ENCODE measurements at regions not wholly inside any gene's neighbourhood (a gene's known extent, or its start where the extent isn't known, plus 50 kb on each side); places are given as distances from the start of the nearest gene placed in this dataset.

- H3K4me3 ChIP-seq (ENCODE audit: control insufficient read depth, low read depth, low read length): no peak overlapping the region
- TF ChIP-seq CTCF (conservative IDR thresholded peaks at IDR 0.05; ENCODE audit: control insufficient read depth, insufficient read depth, low read depth, low read length): no peak
- DNase-seq (ENCODE audit: low read depth): no peak
These were observed 370.8 kb upstream of the JARID2 start for GRCh38 chr6:14874975-14875480.

- no peak for TF ChIP-seq CTCF (conservative IDR thresholded peaks at IDR 0.05; ENCODE audit: control insufficient read depth, insufficient read depth, low read depth, low read length)
- no peak for DNase-seq (ENCODE audit: low read depth)
These were observed 370.3 kb upstream of the JARID2 start for GRCh38 chr6:14875481-14876063.

GRCh38 chr6:14876778-14877613, 368.9 kb upstream of the JARID2 start:
- no peak overlapping the region for H3K4me3 ChIP-seq (ENCODE audit: control insufficient read depth, low read depth, low read length)
- DNase-seq (ENCODE audit: low read depth): peak; percentile 80

More at GRCh38 chr6:14875481-14876063, 370.3 kb upstream of the JARID2 start:
- no peak overlapping the region for H3K4me3 ChIP-seq (ENCODE audit: control insufficient read depth, low read depth, low read length)

GRCh38 chr6:14877758-14878157, 368.1 kb upstream of the JARID2 start:
- H3K4me3 ChIP-seq (ENCODE audit: control insufficient read depth, low read depth, low read length): no peak overlapping the region
- no peak for DNase-seq (ENCODE audit: low read depth)
- TF ChIP-seq CTCF (conservative IDR thresholded peaks at IDR 0.05; ENCODE audit: control insufficient read depth, insufficient read depth, low read depth, low read length): no peak

More at GRCh38 chr6:14876778-14877613, 368.9 kb upstream of the JARID2 start:
- TF ChIP-seq CTCF (conservative IDR thresholded peaks at IDR 0.05; ENCODE audit: control insufficient read depth, insufficient read depth, low read depth, low read length): no peak

GRCh38 chr6:14880052-14880451, 365.8 kb upstream of the JARID2 start:
- no peak for DNase-seq (ENCODE audit: low read depth)
- H3K4me3 ChIP-seq (ENCODE audit: control insufficient read depth, low read depth, low read length): no peak overlapping the region
- TF ChIP-seq CTCF (conservative IDR thresholded peaks at IDR 0.05; ENCODE audit: control insufficient read depth, insufficient read depth, low read depth, low read length): no peak

- DNase-seq (ENCODE audit: low read depth): peak; percentile 15
- no peak overlapping the region for H3K4me3 ChIP-seq (ENCODE audit: control insufficient read depth, low read depth, low read length)
- TF ChIP-seq CTCF (conservative IDR thresholded peaks at IDR 0.05; ENCODE audit: control insufficient read depth, insufficient read depth, low read depth, low read length): no peak
These were observed 365.2 kb upstream of the JARID2 start for GRCh38 chr6:14880677-14881076.

Measured in fibroblast of mammary gland (primary cell).